HCT116 (cell line): ENCODE measurements at regions not wholly inside any gene's neighbourhood (a gene's known extent, or its start where the extent isn't known, plus 50 kb on each side); places are given as distances from the start of the nearest gene placed in this dataset.

ENCODE experiments used
- CEBPB ChIP-seq: IDR thresholded peaks from 2 replicates; pipeline ENCODE4 v1.6.1; 2012; ENCODE audit warnings: low read depth
- EZH2 ChIP-seq: fragments of 200-600 bp; sonication (generic); IDR thresholded peaks from 2 replicates; pipeline ENCODE4 v1.6.1; 2017; ENCODE audit warnings: antibody characterized with exemption, mixed run types
- EZH2phosphoT487 ChIP-seq: fragments of 200-600 bp; IDR thresholded peaks from 2 replicates; pipeline ENCODE4 v1.6.1; 2018; ENCODE audit warnings: antibody characterized with exemption, borderline replicate concordance
- POLR2A ChIP-seq: IDR thresholded peaks from 2 replicates; pipeline ENCODE4 v1.7.0; 2011; ENCODE audit warnings: borderline replicate concordance; ENCODE audit not compliant: insufficient read depth, insufficient read length; ENCODE audit errors: extremely low read depth
- POLR2AphosphoS5 ChIP-seq: IDR thresholded peaks from 2 replicates; pipeline ENCODE4 v1.6.1; 2011; ENCODE audit warnings: mild to moderate bottlenecking, low read depth, low read length, moderate library complexity
- RAD21 ChIP-seq: IDR thresholded peaks from 2 replicates; pipeline ENCODE4 v1.6.1; 2012; ENCODE audit warnings: low read depth, mild to moderate bottlenecking
- SIN3A ChIP-seq: IDR thresholded peaks from 2 replicates; pipeline ENCODE4 v1.6.1; 2012; ENCODE audit warnings: low read depth
- TF ChIP-seq, protein P1 (sequence below): IDR thresholded peaks from 2 replicates; pipeline ENCODE4 v1.6.1; 2012
- TF ChIP-seq, protein P2 (sequence below), 3 experiments: fragments of 200-600 bp in 1 of 3; sonication (generic) in 1 of 3; IDR thresholded peaks in 2 of 3; conservative IDR thresholded peaks in 1 of 3; 2 replicates each; pipeline ENCODE4 v1.5.1; 2012 to 2017; ENCODE audit warnings: low read depth in 2 of 3, low read length in 2 of 3, antibody characterized with exemption in 1 of 3, borderline replicate concordance in 1 of 3, control low read depth in 1 of 3, mild to moderate bottlenecking in 1 of 3, mixed read lengths in 1 of 3, mixed run types in 1 of 3, moderate library complexity in 1 of 3; ENCODE audit not compliant: insufficient read depth in 1 of 3

- TF ChIP-seq EZH2 (no peak), POLR2A (no peak), POLR2AphosphoS5 (no peak), CEBPB (no peak), SIN3A (no peak), EZH2phosphoT487 (no peak), RAD21 (no peak)
- TF ChIP-seq, protein P1, sequence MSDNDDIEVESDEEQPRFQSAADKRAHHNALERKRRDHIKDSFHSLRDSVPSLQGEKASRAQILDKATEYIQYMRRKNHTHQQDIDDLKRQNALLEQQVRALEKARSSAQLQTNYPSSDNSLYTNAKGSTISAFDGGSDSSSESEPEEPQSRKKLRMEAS, result no peak
- TF ChIP-seq, protein P2, sequence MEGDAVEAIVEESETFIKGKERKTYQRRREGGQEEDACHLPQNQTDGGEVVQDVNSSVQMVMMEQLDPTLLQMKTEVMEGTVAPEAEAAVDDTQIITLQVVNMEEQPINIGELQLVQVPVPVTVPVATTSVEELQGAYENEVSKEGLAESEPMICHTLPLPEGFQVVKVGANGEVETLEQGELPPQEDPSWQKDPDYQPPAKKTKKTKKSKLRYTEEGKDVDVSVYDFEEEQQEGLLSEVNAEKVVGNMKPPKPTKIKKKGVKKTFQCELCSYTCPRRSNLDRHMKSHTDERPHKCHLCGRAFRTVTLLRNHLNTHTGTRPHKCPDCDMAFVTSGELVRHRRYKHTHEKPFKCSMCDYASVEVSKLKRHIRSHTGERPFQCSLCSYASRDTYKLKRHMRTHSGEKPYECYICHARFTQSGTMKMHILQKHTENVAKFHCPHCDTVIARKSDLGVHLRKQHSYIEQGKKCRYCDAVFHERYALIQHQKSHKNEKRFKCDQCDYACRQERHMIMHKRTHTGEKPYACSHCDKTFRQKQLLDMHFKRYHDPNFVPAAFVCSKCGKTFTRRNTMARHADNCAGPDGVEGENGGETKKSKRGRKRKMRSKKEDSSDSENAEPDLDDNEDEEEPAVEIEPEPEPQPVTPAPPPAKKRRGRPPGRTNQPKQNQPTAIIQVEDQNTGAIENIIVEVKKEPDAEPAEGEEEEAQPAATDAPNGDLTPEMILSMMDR (IDR thresholded peaks at IDR 0.05 in 2 of 3, conservative IDR thresholded peaks at IDR 0.05 in 1 of 3; ENCODE audit: borderline replicate concordance in 1 of 3, insufficient read depth in 1 of 3, low read depth in 2 of 3, low read length in 2 of 3), result no peak
These were observed 648.8 kb upstream of the KCNMB2 start for GRCh38 chr3:177887475-177887874.
